KMS-11 (cell line): ENCODE measurements at regions not wholly inside any gene's neighbourhood (a gene's known extent, or its start where the extent isn't known, plus 50 kb on each side); places are given as distances from the start of the nearest gene placed in this dataset.

ENCODE experiments used
- H2AFZ ChIP-seq: fragments of 200-600 bp; sonication (generic); 2 replicates; pipeline ENCODE4 v1.6.1; 2016; ENCODE audit warnings: antibody characterized with exemption, mixed run types, low read depth
- H3K27ac ChIP-seq: fragments of 200-600 bp; sonication (generic); 2 replicates; pipeline ENCODE4 v1.6.1; 2016; ENCODE audit warnings: mild to moderate bottlenecking, mixed run types
- H3K27me3 ChIP-seq: fragments of 200-600 bp; sonication (generic); 2 replicates; pipeline ENCODE4 v1.6.1; 2017; ENCODE audit warnings: mild to moderate bottlenecking, low read depth, mixed run types, moderate library complexity; ENCODE audit not compliant: insufficient read depth
- H3K36me3 ChIP-seq: fragments of 200-600 bp; sonication (generic); 2 replicates; pipeline ENCODE4 v1.6.1; 2017; ENCODE audit warnings: mild to moderate bottlenecking, mixed run types; ENCODE audit not compliant: insufficient read depth
- H3K4me1 ChIP-seq: fragments of 200-600 bp; sonication (generic); 2 replicates; pipeline ENCODE4 v1.6.1; 2016; ENCODE audit warnings: mild to moderate bottlenecking, low read depth, mixed run types; ENCODE audit not compliant: poor library complexity, severe bottlenecking
- H3K4me2 ChIP-seq: fragments of 200-600 bp; sonication (generic); 2 replicates; pipeline ENCODE4 v1.7.0; 2016; ENCODE audit warnings: mild to moderate bottlenecking, mixed run types
- H3K4me3 ChIP-seq: fragments of 200-600 bp; sonication (generic); IDR thresholded peaks from 2 replicates; pipeline ENCODE4 v1.6.1; 2017; ENCODE audit warnings: low read depth, low read length, mixed read lengths; ENCODE audit not compliant: insufficient read depth
- H3K79me2 ChIP-seq: fragments of 200-600 bp; sonication (generic); 2 replicates; pipeline ENCODE4 v1.6.1; 2016; ENCODE audit warnings: low read depth, mixed run types; ENCODE audit not compliant: insufficient read depth
- H3K9ac ChIP-seq: fragments of 200-600 bp; sonication (generic); 2 replicates; pipeline ENCODE4 v1.6.1; 2016; ENCODE audit warnings: mild to moderate bottlenecking, mixed run types
- H4K20me1 ChIP-seq: fragments of 200-600 bp; sonication (generic); 2 replicates; pipeline ENCODE4 v1.6.1; 2016; ENCODE audit warnings: mild to moderate bottlenecking, mixed run types; ENCODE audit not compliant: insufficient read depth
- TF ChIP-seq, protein P1 (sequence below): fragments of 200-600 bp; sonication (generic); conservative IDR thresholded peaks from 2 replicates; pipeline ENCODE4 v1.6.1; 2017; ENCODE audit warnings: low read depth, mild to moderate bottlenecking, antibody characterized with exemption, low read length, moderate library complexity, mixed read lengths

GRCh38 chr7:45342236-45342635, 184.6 kb downstream of the RAMP3 start:
- Histone ChIP-seq H3K27me3 (no peaks in the 10 kb centered on the region; the same call in 1 of the 2 replicates), H3K9ac (peak overlapping the region; percentile 16; the same call in 1 of the 2 replicates), H3K79me2 (no peaks in the 10 kb centered on the region), H3K27ac (peak overlapping the region; percentile 8), H3K4me2 (peak overlapping the region; percentile 24), H3K4me1 (peaks cover 22% of the 10 kb centered on the region), H3K4me3 (no peak overlapping the region), H2AFZ (peak overlapping the region; percentile 48), H3K36me3 (no peaks in the 10 kb centered on the region), H4K20me1 (no peaks in the 10 kb centered on the region)
- TF ChIP-seq, protein P1, sequence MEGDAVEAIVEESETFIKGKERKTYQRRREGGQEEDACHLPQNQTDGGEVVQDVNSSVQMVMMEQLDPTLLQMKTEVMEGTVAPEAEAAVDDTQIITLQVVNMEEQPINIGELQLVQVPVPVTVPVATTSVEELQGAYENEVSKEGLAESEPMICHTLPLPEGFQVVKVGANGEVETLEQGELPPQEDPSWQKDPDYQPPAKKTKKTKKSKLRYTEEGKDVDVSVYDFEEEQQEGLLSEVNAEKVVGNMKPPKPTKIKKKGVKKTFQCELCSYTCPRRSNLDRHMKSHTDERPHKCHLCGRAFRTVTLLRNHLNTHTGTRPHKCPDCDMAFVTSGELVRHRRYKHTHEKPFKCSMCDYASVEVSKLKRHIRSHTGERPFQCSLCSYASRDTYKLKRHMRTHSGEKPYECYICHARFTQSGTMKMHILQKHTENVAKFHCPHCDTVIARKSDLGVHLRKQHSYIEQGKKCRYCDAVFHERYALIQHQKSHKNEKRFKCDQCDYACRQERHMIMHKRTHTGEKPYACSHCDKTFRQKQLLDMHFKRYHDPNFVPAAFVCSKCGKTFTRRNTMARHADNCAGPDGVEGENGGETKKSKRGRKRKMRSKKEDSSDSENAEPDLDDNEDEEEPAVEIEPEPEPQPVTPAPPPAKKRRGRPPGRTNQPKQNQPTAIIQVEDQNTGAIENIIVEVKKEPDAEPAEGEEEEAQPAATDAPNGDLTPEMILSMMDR: no peak

- Histone ChIP-seq H3K79me2 (no peaks in the 10 kb centered on the region), H3K27ac (no peak overlapping the region), H3K4me3 (no peak overlapping the region), H4K20me1 (no peaks in the 10 kb centered on the region), H3K36me3 (no peaks in the 10 kb centered on the region), H3K9ac (no peak overlapping the region), H3K4me2 (no peak overlapping the region), H3K4me1 (peaks cover 22% of the 10 kb centered on the region), H2AFZ (no peak overlapping the region), H3K27me3 (no peaks in the 10 kb centered on the region; the same call in 1 of the 2 replicates)
- TF ChIP-seq, protein P1: no peak
Observed at GRCh38 chr7:45343746-45344145, 186.2 kb downstream of the RAMP3 start.

GRCh38 chr7:45347804-45348203, 190.2 kb downstream of the RAMP3 start:
- H3K9ac ChIP-seq: no peak overlapping the region
- H3K36me3 ChIP-seq: no peaks in the 10 kb centered on the region
- TF ChIP-seq, protein P1: no peak
- H4K20me1 ChIP-seq: no peaks in the 10 kb centered on the region
- no peak overlapping the region for H2AFZ ChIP-seq
- H3K79me2 ChIP-seq: no peaks in the 10 kb centered on the region
- peaks cover under 1% of the 10 kb centered on the region for H3K4me1 ChIP-seq
- no peak overlapping the region for H3K4me2 ChIP-seq
- no peak overlapping the region for H3K4me3 ChIP-seq
- no peak overlapping the region for H3K27ac ChIP-seq
- H3K27me3 ChIP-seq: no peaks in the 10 kb centered on the region

DNA sequence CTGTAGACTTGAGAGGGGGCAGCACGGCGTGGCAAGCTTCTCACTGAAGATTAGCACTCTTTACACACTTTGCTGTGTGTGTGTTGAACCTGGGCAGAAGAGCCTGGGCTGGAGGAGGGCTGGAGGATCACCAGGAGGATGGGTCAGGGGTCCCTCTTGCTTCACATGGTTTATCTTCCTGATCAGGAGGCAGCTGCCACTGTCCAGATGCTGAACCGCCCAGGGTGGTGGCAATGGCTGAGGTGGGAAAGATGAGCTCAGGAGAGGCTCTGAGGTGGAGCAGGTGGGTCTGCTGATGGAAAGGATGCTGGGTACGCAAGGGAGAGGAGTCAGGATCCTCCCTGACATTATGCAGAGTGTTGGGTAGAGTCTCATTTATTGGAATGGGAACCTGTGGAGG, 191.5 kb downstream of the RAMP3 start:
- Histone ChIP-seq H2AFZ (no peak overlapping the region), H3K27ac (no peak overlapping the region), H3K36me3 (no peaks in the 10 kb centered on the region), H3K9ac (no peak overlapping the region), H3K4me2 (no peak overlapping the region), H3K4me3 (no peak overlapping the region), H4K20me1 (no peaks in the 10 kb centered on the region), H3K79me2 (no peaks in the 10 kb centered on the region), H3K4me1 (no peaks in the 10 kb centered on the region), H3K27me3 (no peaks in the 10 kb centered on the region)
- TF ChIP-seq, protein P1: no peak
